Liver (tissue), 8 donors: ENCODE measurements at regions not wholly inside any gene's neighbourhood (a gene's known extent, or its start where the extent isn't known, plus 50 kb on each side); places are given as distances from the start of the nearest gene placed in this dataset.

ENCODE experiments used
- DNase-seq: peaks from one replicate; pipeline ENCODE4 v3.0.0-alpha.2; 2017; ENCODE audit warnings: low spot score
- H3K27ac ChIP-seq, 2 donors: one replicate each; pipeline ENCODE4 v1.7.0; 2013; ENCODE audit warnings: inconsistent platforms in 2 of 2, low read length in 2 of 2, control low read depth in 1 of 2, low read depth in 1 of 2, mild to moderate bottlenecking in 1 of 2
- H3K27me3 ChIP-seq, 4 donors: one replicate each; pipeline versions ENCODE4 v1.6.1 to v1.7.0; 2013; ENCODE audit warnings: low read length in 3 of 4, inconsistent platforms in 1 of 4, mild to moderate bottlenecking in 1 of 4, moderate library complexity in 1 of 4; ENCODE audit not compliant: control insufficient read depth in 4 of 4, insufficient read depth in 4 of 4
- H3K36me3 ChIP-seq, 4 donors: one replicate each; pipeline versions ENCODE4 v1.6.1 to v1.7.0; 2013; ENCODE audit warnings: low read length in 3 of 4, mild to moderate bottlenecking in 3 of 4, low read depth in 1 of 4, moderate library complexity in 1 of 4; ENCODE audit not compliant: control insufficient read depth in 4 of 4, insufficient read depth in 3 of 4
- H3K4me1 ChIP-seq, 4 donors: one replicate each; pipeline versions ENCODE4 v1.6.1 to v1.7.0; 2013; ENCODE audit warnings: low read length in 3 of 4, mild to moderate bottlenecking in 3 of 4, moderate library complexity in 1 of 4; ENCODE audit not compliant: control insufficient read depth in 4 of 4, insufficient read depth in 4 of 4
- H3K4me3 ChIP-seq, 3 donors: one replicate each; pipeline versions ENCODE4 v1.6.1 to v1.7.0; 2013; ENCODE audit warnings: low read length in 3 of 3, control low read depth in 1 of 3, low read depth in 1 of 3, mild to moderate bottlenecking in 1 of 3
- H3K9ac ChIP-seq, 2 donors: one replicate each; pipeline ENCODE4 v1.7.0; 2013; ENCODE audit warnings: low read length in 2 of 2, mild to moderate bottlenecking in 2 of 2, moderate library complexity in 2 of 2, control low read depth in 1 of 2, low read depth in 1 of 2
- H3K9me3 ChIP-seq, 4 donors: one replicate each; pipeline versions ENCODE4 v1.6.1 to v1.7.0; 2013; ENCODE audit warnings: low read length in 3 of 4; ENCODE audit not compliant: control insufficient read depth in 4 of 4
- ATF3 ChIP-seq: IDR thresholded peaks from 2 replicates; pipeline ENCODE4 v1.6.1; 2016; ENCODE audit warnings: antibody characterized with exemption
- CTCF ChIP-seq: fragments of 150-350 bp; IDR thresholded peaks from 2 replicates; pipeline ENCODE4 v1.5.1; 2017; ENCODE audit warnings: improper control_type of control experiment, low read depth, low read length; ENCODE audit not compliant: missing input control
- EGR1 ChIP-seq, 2 donors: IDR thresholded peaks; 2 replicates each; pipeline ENCODE4 v1.6.1; 2016 to 2018; ENCODE audit warnings: antibody characterized with exemption in 2 of 2, low read depth in 2 of 2
- FOXA1 ChIP-seq: IDR thresholded peaks from 2 replicates; pipeline ENCODE4 v1.6.1; 2016; ENCODE audit warnings: antibody characterized with exemption
- FOXA2 ChIP-seq: IDR thresholded peaks from 2 replicates; pipeline ENCODE4 v1.6.1; 2016; ENCODE audit warnings: antibody characterized with exemption
- GABPA ChIP-seq, 2 donors: IDR thresholded peaks in 1 of 2; conservative IDR thresholded peaks in 1 of 2; 2 replicates each; pipeline ENCODE4 v1.6.1; 2016; ENCODE audit warnings: antibody characterized with exemption in 2 of 2, mild to moderate bottlenecking in 1 of 2, moderate library complexity in 1 of 2
- HNF4A ChIP-seq, 2 donors: conservative IDR thresholded peaks; 2 replicates each; pipeline ENCODE4 v1.6.1; 2016; ENCODE audit warnings: antibody characterized with exemption in 2 of 2, mild to moderate bottlenecking in 2 of 2
- HNF4G ChIP-seq: IDR thresholded peaks from 2 replicates; pipeline ENCODE4 v1.6.1; 2016; ENCODE audit warnings: antibody characterized with exemption
- JUND ChIP-seq, 2 donors: IDR thresholded peaks; 2 replicates each; pipeline ENCODE4 v1.6.1; 2016; ENCODE audit warnings: antibody characterized with exemption in 2 of 2
- MAX ChIP-seq: IDR thresholded peaks from 2 replicates; pipeline ENCODE4 v1.6.1; 2016; ENCODE audit warnings: antibody characterized with exemption
- NR2F2 ChIP-seq: IDR thresholded peaks from 2 replicates; pipeline ENCODE4 v1.6.1; 2016; ENCODE audit warnings: antibody characterized with exemption
- RAD21 ChIP-seq, 2 donors: IDR thresholded peaks; 2 replicates each; pipeline ENCODE4 v1.6.1; 2016; ENCODE audit warnings: antibody characterized with exemption in 2 of 2, mild to moderate bottlenecking in 2 of 2
- REST ChIP-seq: IDR thresholded peaks from 2 replicates; pipeline ENCODE4 v1.6.1; 2016; ENCODE audit warnings: antibody characterized with exemption, mild to moderate bottlenecking
- RXRA ChIP-seq, 2 donors: IDR thresholded peaks; 2 replicates each; pipeline ENCODE4 v1.6.1; 2017 to 2018; ENCODE audit warnings: antibody characterized with exemption in 2 of 2, mild to moderate bottlenecking in 1 of 2
- SP1 ChIP-seq: IDR thresholded peaks from 2 replicates; pipeline ENCODE4 v1.6.1; 2018; ENCODE audit warnings: antibody characterized with exemption, mild to moderate bottlenecking
- TAF1 ChIP-seq: conservative IDR thresholded peaks from 2 replicates; pipeline ENCODE4 v1.6.1; 2016; ENCODE audit warnings: antibody characterized with exemption, mild to moderate bottlenecking
- YY1 ChIP-seq: IDR thresholded peaks from 2 replicates; pipeline ENCODE4 v1.6.1; 2016; ENCODE audit warnings: antibody characterized with exemption, mild to moderate bottlenecking
- ZBTB33 ChIP-seq: IDR thresholded peaks from 2 replicates; pipeline ENCODE4 v1.6.1; 2016; ENCODE audit warnings: antibody characterized with exemption
- WGBS: extraction: QIAGEN DNeasy Blood & Tissue Kit; methylation state at CpG from one replicate; pipeline ENCODE4 v1.1.7; 2013; 5-methylcytosine and 5-hydroxymethylcytosine counted together
- donor health status: healthy.
- donor health status: healthy.
- donor health status: healthy.
- donor health status: healthy.
- donor health status: healthy.

- peaks cover 0 to 4% (median 0%) of the 10 kb centered on the region in 4 donors for H3K27me3 ChIP-seq
- no peak overlapping the region for H3K27ac ChIP-seq
- no peak for TF ChIP-seq YY1
- TF ChIP-seq EGR1 (IDR thresholded peaks at IDR 0.05; ENCODE audit: low read depth in 2 of 2): no peak
- TF ChIP-seq REST: no peak
- no peak for TF ChIP-seq FOXA1
- TF ChIP-seq HNF4A (conservative IDR thresholded peaks at IDR 0.05): no peak
- TF ChIP-seq TAF1: no peak
- TF ChIP-seq RAD21 (IDR thresholded peaks at IDR 0.05): no peak
- TF ChIP-seq CTCF: no peak
- TF ChIP-seq HNF4G: no peak
- TF ChIP-seq NR2F2: no peak
- no peak for TF ChIP-seq MAX
- no peak for TF ChIP-seq ZBTB33
- TF ChIP-seq JUND (IDR thresholded peaks at IDR 0.05): no peak
- no peak for TF ChIP-seq FOXA2
- no peak for TF ChIP-seq ATF3
- TF ChIP-seq RXRA (IDR thresholded peaks at IDR 0.05): no peak
- TF ChIP-seq GABPA (IDR thresholded peaks at IDR 0.05 in 1 of 2, conservative IDR thresholded peaks at IDR 0.05 in 1 of 2): no peak
- TF ChIP-seq SP1: no peak
- WGBS: 84% methylated on average over 6 of the region's 6 CpGs
- no peak overlapping the region for H3K4me3 ChIP-seq
- H3K4me1 ChIP-seq: no peaks in the 10 kb centered on the region
- H3K36me3 ChIP-seq: no peaks in the 10 kb centered on the region
- H3K9me3 ChIP-seq: no peaks in the 10 kb centered on the region
- DNase-seq: no peak
- no peak overlapping the region for H3K9ac ChIP-seq
These were observed 132.9 kb downstream of the DICER1 start for GRCh38 chr14:95024380-95024779.
